ENCODE measurements at regions not wholly inside any gene's neighbourhood (a gene's known extent, or its start where the extent isn't known, plus 50 kb on each side); places are given as distances from the start of the nearest gene placed in this dataset.

GRCh38 chr3:40976241-40976640, 223.1 kb upstream of the CTNNB1 start:
- Histone ChIP-seq H3K27ac (ENCODE audit: low read depth in 1 of 2, low read length in 1 of 2) (no peak overlapping the region), H3K9me3 (ENCODE audit: control insufficient read depth in 4 of 4, insufficient read depth in 3 of 4, low read length in 3 of 4) (no peaks in the 10 kb centered on the region), H3K9ac (ENCODE audit: insufficient read depth in 1 of 2, low read length in 2 of 2) (no peak overlapping the region), H3K27me3 (ENCODE audit: control insufficient read depth in 3 of 3, insufficient read depth in 3 of 3, low read length in 2 of 3) (no peaks in the 10 kb centered on the region), H3K4me3 (no peak overlapping the region), H3K36me3 (ENCODE audit: control insufficient read depth in 4 of 4, insufficient read depth in 4 of 4, low read length in 4 of 4) (no peaks in the 10 kb centered on the region), H3K4me1 (ENCODE audit: control insufficient read depth in 5 of 5, insufficient read depth in 5 of 5, low read length in 5 of 5) (peaks cover under 1 to 29% (median 9%) of the 10 kb centered on the region in 5 donors)
- ATAC-seq (ENCODE audit: insufficient read depth, low FRiP score) (no peak), DNase-seq (no peak)
- WGBS, 2 donors, result 66 to 74% methylated on average over 2 of the region's 2 CpGs
- TF ChIP-seq, protein P1, sequence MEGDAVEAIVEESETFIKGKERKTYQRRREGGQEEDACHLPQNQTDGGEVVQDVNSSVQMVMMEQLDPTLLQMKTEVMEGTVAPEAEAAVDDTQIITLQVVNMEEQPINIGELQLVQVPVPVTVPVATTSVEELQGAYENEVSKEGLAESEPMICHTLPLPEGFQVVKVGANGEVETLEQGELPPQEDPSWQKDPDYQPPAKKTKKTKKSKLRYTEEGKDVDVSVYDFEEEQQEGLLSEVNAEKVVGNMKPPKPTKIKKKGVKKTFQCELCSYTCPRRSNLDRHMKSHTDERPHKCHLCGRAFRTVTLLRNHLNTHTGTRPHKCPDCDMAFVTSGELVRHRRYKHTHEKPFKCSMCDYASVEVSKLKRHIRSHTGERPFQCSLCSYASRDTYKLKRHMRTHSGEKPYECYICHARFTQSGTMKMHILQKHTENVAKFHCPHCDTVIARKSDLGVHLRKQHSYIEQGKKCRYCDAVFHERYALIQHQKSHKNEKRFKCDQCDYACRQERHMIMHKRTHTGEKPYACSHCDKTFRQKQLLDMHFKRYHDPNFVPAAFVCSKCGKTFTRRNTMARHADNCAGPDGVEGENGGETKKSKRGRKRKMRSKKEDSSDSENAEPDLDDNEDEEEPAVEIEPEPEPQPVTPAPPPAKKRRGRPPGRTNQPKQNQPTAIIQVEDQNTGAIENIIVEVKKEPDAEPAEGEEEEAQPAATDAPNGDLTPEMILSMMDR (IDR thresholded peaks at IDR 0.05; ENCODE audit: control extremely low read depth, extremely low read depth), result no peak

DNA sequence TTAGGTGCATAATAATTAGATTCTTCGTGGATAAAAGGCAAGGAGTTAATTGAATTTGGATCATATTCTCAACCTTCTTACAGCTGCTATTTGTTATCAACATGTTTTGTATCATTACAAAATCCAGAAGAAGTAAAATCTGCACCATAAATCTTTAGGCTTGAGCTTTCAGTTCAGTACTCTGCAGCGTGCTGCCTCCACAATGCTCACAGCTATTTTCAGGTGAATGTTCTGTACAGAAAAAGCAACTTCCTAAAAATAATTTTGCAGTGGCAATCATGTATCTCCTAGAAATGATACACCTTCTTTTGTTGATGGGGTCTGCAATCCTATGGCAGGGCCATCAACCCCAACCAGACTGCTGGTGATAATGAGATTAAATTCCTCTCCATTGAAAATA, 220.9 kb upstream of the CTNNB1 start:
- Histone ChIP-seq H3K4me3 (no peak overlapping the region), H3K27me3 (ENCODE audit: control insufficient read depth in 3 of 3, insufficient read depth in 3 of 3, low read length in 2 of 3) (no peaks in the 10 kb centered on the region), H3K36me3 (ENCODE audit: control insufficient read depth in 4 of 4, insufficient read depth in 4 of 4, low read length in 4 of 4) (no peaks in the 10 kb centered on the region), H3K4me1 (ENCODE audit: control insufficient read depth in 5 of 5, insufficient read depth in 5 of 5, low read length in 5 of 5) (peaks cover 0 to 19% (median 0%) of the 10 kb centered on the region in 5 donors), H3K27ac (ENCODE audit: low read depth in 1 of 2, low read length in 1 of 2) (no peak overlapping the region), H3K9ac (ENCODE audit: insufficient read depth in 1 of 2, low read length in 2 of 2) (no peak overlapping the region), H3K9me3 (ENCODE audit: control insufficient read depth in 4 of 4, insufficient read depth in 3 of 4, low read length in 3 of 4) (no peaks in the 10 kb centered on the region)
- WGBS, 2 donors, result 84 to 86% methylated on average over 2 of the region's 2 CpGs
- no peak for ATAC-seq (ENCODE audit: insufficient read depth, low FRiP score)
- TF ChIP-seq, protein P1 (IDR thresholded peaks at IDR 0.05; ENCODE audit: control extremely low read depth, extremely low read depth), result no peak
- no peak for DNase-seq

DNA sequence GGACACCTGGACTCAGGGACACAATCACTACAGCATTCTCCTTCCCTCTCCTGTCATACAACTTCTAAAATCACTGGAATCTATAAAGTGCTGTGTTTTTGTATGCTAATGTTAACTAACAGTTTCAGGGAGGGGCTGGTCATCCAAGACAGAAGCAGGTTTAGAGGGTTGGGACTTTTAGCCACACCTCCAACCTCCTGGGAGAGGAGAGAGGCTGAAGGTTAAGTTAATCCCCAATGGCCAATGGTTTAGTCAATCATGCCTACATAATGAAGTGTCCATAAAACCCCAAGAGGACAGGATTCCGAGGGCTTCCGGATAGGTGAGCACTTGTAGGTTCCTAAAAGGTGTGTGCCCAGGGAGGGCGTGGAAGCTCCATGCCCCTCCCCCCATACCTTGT, 219.3 kb upstream of the CTNNB1 start:
- no peak overlapping the region for H3K9ac ChIP-seq (ENCODE audit: insufficient read depth in 1 of 2, low read length in 2 of 2)
- TF ChIP-seq, protein P1 (IDR thresholded peaks at IDR 0.05; ENCODE audit: control extremely low read depth, extremely low read depth), result no peak
- 95 to 97% methylated on average over 3 of the region's 3 CpGs for WGBS, 2 donors
- no peaks in the 10 kb centered on the region for H3K36me3 ChIP-seq (ENCODE audit: control insufficient read depth in 4 of 4, insufficient read depth in 4 of 4, low read length in 4 of 4)
- H3K9me3 ChIP-seq (ENCODE audit: control insufficient read depth in 4 of 4, insufficient read depth in 3 of 4, low read length in 3 of 4), result no peaks in the 10 kb centered on the region
- H3K27ac ChIP-seq (ENCODE audit: low read depth in 1 of 2, low read length in 1 of 2), result no peak overlapping the region
- no peak overlapping the region for H3K4me3 ChIP-seq
- no peaks in the 10 kb centered on the region for H3K27me3 ChIP-seq (ENCODE audit: control insufficient read depth in 3 of 3, insufficient read depth in 3 of 3, low read length in 2 of 3)
- no peak for DNase-seq
- ATAC-seq (ENCODE audit: insufficient read depth, low FRiP score), result no peak
- H3K4me1 ChIP-seq (ENCODE audit: control insufficient read depth in 5 of 5, insufficient read depth in 5 of 5, low read length in 5 of 5), result peaks cover 0 to 10% (median 0%) of the 10 kb centered on the region in 5 donors

GRCh38 chr3:40980467-40980866, 218.8 kb upstream of the CTNNB1 start:
- Histone ChIP-seq H3K27ac (ENCODE audit: low read depth in 1 of 2, low read length in 1 of 2) (no peak overlapping the region), H3K9ac (ENCODE audit: insufficient read depth in 1 of 2, low read length in 2 of 2) (no peak overlapping the region), H3K27me3 (ENCODE audit: control insufficient read depth in 3 of 3, insufficient read depth in 3 of 3, low read length in 2 of 3) (no peaks in the 10 kb centered on the region), H3K4me1 (ENCODE audit: control insufficient read depth in 5 of 5, insufficient read depth in 5 of 5, low read length in 5 of 5) (peaks cover 0 to 5% (median 0%) of the 10 kb centered on the region in 5 donors), H3K4me3 (no peak overlapping the region), H3K9me3 (ENCODE audit: control insufficient read depth in 4 of 4, insufficient read depth in 3 of 4, low read length in 3 of 4) (no peaks in the 10 kb centered on the region), H3K36me3 (ENCODE audit: control insufficient read depth in 4 of 4, insufficient read depth in 4 of 4, low read length in 4 of 4) (no peaks in the 10 kb centered on the region)
- TF ChIP-seq, protein P1 (IDR thresholded peaks at IDR 0.05; ENCODE audit: control extremely low read depth, extremely low read depth), result no peak
- WGBS, 2 donors, result 32 to 71% methylated on average over 4 of the region's 4 CpGs
- ATAC-seq (ENCODE audit: insufficient read depth, low FRiP score) (no peak), DNase-seq (no peak)

All from lung (tissue), 11 donors.